ENCODE measurements at regions not wholly inside any gene's neighbourhood (a gene's known extent, or its start where the extent isn't known, plus 50 kb on each side); places are given as distances from the start of the nearest gene placed in this dataset.

DNA sequence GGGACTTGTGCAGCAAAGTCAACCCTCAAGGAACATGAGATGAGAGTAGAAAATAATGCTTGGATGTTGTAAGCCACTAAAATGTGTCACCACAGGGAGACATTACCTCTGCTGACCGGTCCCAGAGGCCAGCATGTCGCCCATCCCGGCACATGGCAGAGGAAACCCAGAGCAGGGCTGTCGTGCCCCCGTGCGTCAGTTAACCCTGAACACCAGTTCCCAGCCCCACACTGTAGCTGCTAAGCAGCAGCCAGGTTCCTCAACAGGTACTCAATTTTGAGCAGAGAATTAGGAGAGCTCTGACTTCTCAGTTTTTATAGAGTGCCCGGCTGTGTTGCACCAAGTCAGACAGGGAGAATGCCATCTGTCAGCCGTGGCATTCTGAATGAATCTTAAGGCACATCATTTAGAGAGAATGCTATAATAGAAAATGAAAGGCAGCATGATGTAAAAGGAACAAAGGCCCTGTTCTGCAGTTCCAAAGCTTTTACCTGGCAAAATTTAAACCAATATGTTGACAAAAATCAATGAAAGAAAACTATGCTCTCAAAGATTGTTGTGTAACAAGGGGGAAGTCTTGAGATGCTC, 307.9 kb downstream of the METTL4 start:
- H3K9me3 ChIP-seq: no peaks in the 10 kb centered on the region
- H3K4me1 ChIP-seq: no peaks in the 10 kb centered on the region
- no peak overlapping the region for H3K4me3 ChIP-seq
- no peak overlapping the region for H3K27ac ChIP-seq
- no peaks in the 10 kb centered on the region for H3K36me3 ChIP-seq
- H3K27me3 ChIP-seq: no peaks in the 10 kb centered on the region
- no peak for DNase-seq (ENCODE audit: extremely low spot score in 2 of 2)
- intact Hi-C loops (cut with DNase I): no loop called here
- no peak for TF ChIP-seq POLR2AphosphoS5 (IDR thresholded peaks at IDR 0.05; ENCODE audit: insufficient read depth in 1 of 2, low read depth in 1 of 2)
- no peak for TF ChIP-seq POLR2A (IDR thresholded peaks at IDR 0.05)
- no peak for TF ChIP-seq CTCF (IDR thresholded peaks at IDR 0.05)

DNA sequence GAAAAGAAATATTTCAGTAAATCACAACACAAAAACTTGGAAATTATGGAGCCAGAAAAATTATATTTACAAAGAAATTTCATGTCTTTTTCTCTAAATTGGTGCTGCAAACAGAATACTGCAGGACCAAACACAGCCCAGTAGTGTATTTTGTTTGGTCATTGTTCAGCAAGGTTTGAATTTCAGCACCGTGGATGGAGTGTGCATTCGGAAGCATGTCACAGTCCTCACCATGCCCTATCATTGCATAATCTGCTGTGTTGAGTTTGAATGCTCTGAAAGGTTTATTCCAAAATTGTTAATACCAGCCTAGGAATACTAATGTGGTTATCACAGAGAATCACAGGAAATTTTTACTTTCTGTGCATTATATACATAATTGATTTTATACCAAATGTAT, 296.7 kb downstream of the METTL4 start:
- DNase-seq (ENCODE audit: extremely low spot score in 2 of 2): no peak
- intact Hi-C loops (cut with DNase I): no loop called here
- Histone ChIP-seq H3K4me1 (no peaks in the 10 kb centered on the region), H3K9me3 (no peaks in the 10 kb centered on the region), H3K36me3 (no peaks in the 10 kb centered on the region), H3K27me3 (no peaks in the 10 kb centered on the region), H3K27ac (no peak overlapping the region), H3K4me3 (no peak overlapping the region)
- TF ChIP-seq POLR2AphosphoS5 (IDR thresholded peaks at IDR 0.05; ENCODE audit: insufficient read depth in 1 of 2, low read depth in 1 of 2): no peak
- no peak for TF ChIP-seq CTCF (IDR thresholded peaks at IDR 0.05)
- TF ChIP-seq POLR2A (IDR thresholded peaks at IDR 0.05): no peak

DNA sequence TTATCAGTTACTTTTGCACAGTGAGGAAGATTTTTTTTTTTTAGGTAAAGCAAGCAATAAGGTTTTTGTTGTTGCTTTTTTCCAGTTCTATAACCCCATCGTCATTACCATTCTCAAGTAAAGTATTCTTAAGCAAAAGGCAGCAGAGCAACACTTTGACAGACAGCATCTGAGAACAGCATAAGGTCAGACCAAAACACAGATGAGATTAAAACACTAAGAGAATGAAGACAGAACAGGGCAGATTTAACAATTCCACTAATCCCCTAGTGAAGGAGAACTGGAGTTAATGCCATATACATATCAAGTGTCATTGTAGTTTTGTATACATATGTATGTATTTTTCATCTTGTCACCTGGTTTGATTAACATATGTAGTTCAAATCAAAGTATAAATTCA, 290.2 kb downstream of the METTL4 start:
- Histone ChIP-seq H3K36me3 (no peaks in the 10 kb centered on the region), H3K27me3 (no peaks in the 10 kb centered on the region), H3K4me1 (no peaks in the 10 kb centered on the region), H3K9me3 (no peaks in the 10 kb centered on the region), H3K27ac (no peak overlapping the region), H3K4me3 (no peak overlapping the region)
- intact Hi-C loops (cut with DNase I): no loop called here
- no peak for TF ChIP-seq POLR2AphosphoS5 (IDR thresholded peaks at IDR 0.05; ENCODE audit: insufficient read depth in 1 of 2, low read depth in 1 of 2)
- no peak for TF ChIP-seq CTCF (IDR thresholded peaks at IDR 0.05)
- no peak for TF ChIP-seq POLR2A (IDR thresholded peaks at IDR 0.05)
- DNase-seq (ENCODE audit: extremely low spot score in 2 of 2): no peak

DNA sequence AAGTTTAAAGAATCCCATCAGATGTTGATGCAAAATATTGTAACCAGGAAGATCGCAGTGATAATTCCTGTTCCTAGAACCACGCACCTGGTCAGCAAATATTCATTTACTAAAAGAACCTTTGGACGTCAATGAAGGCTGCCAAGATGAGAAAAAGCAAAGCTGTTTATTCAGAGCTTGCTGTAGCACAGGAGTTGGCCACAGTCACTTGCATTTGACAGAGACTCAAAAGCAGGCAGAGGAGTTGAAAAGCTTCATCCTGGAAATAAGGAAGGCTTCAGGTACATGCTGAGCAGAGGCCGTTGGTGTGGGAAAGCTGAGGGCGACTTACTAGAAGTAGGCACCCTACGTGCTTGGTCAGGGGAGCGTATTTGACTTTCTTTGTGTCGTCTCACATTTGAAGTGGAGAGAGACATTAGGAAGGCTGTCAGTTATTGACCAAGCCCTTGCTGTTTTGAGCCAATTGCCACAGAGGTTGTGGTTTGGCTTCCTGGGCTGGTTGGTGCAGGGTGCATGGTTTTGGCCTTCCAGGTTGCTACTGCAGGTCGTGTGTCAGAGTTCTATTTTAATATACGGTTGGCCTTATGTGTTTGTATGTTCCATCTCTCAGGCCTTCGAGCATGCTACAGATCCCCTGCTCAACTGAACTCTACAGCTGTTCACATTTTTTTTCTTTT, 289.6 kb downstream of the METTL4 start:
- Histone ChIP-seq H3K9me3 (no peaks in the 10 kb centered on the region), H3K4me1 (no peaks in the 10 kb centered on the region), H3K27me3 (no peaks in the 10 kb centered on the region), H3K4me3 (no peak overlapping the region), H3K27ac (no peak overlapping the region), H3K36me3 (no peaks in the 10 kb centered on the region)
- DNase-seq (ENCODE audit: extremely low spot score in 2 of 2): no peak
- no peak for TF ChIP-seq POLR2A (IDR thresholded peaks at IDR 0.05)
- no peak for TF ChIP-seq POLR2AphosphoS5 (IDR thresholded peaks at IDR 0.05; ENCODE audit: insufficient read depth in 1 of 2, low read depth in 1 of 2)
- TF ChIP-seq CTCF (IDR thresholded peaks at IDR 0.05): no peak
- intact Hi-C loops (cut with DNase I): no loop called here

DNA sequence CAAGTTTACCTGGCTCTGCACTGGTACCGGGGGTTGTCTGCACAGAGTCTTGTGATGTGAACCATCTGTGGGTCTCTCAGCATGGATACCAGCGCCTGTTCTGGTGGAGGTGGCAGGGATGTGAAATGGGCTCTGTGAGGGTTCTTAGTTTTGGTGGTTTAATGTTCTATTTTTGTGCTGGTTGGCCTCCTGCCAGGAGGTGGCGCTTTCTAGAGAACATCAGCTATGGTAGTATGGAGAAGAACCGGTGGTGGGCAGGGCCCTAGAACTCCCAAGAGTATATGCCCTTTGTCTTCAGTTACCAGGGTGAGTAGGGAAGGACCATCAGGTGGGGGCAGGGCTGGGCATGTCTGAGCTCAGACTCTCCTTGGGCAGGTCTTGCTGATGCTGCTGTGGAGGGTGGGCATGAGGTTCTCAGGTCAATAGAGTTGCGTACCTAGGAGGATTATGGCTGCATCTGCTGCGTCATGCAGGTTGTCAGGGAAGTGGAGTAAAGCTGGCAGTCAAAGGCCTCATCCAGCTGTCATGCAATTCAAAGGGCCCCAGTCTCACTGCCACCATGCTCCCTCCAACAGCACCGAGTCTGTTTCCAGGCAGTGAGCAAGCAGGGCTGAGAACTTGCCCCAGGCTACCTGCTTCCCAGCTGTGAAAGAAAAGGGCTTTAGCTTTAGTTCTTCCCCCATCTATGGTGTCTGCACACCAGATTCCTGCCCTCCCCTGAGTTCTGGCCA, 278.0 kb downstream of the METTL4 start:
- H3K27ac ChIP-seq: no peak overlapping the region
- DNase-seq (ENCODE audit: extremely low spot score in 2 of 2): no peak
- no peaks in the 10 kb centered on the region for H3K27me3 ChIP-seq
- H3K4me3 ChIP-seq: no peak overlapping the region
- no peaks in the 10 kb centered on the region for H3K4me1 ChIP-seq
- H3K9me3 ChIP-seq: no peaks in the 10 kb centered on the region
- intact Hi-C loops (cut with DNase I): no loop called here
- TF ChIP-seq CTCF (IDR thresholded peaks at IDR 0.05) (no peak), POLR2A (IDR thresholded peaks at IDR 0.05) (no peak), POLR2AphosphoS5 (IDR thresholded peaks at IDR 0.05; ENCODE audit: insufficient read depth in 1 of 2, low read depth in 1 of 2) (no peak)
- H3K36me3 ChIP-seq: no peaks in the 10 kb centered on the region
